GM19463 (cell line): ENCODE measurements at regions not wholly inside any gene's neighbourhood (a gene's known extent, or its start where the extent isn't known, plus 50 kb on each side); places are given as distances from the start of the nearest gene placed in this dataset.
"Not testable (repeated sequence)": the region's sequence is repeated elsewhere in the genome, so short reads cannot be mapped to it uniquely, and the experiment has no call there.

Experiments used
- ATAC-seq: cut with Tn5 transposase; IDR thresholded peaks from one replicate; pipeline ENCODE4 v1.9.1; 2021; ENCODE audit warnings: mild to moderate bottlenecking, moderate library complexity; ENCODE audit not compliant: unreplicated experiment

GRCh38 chr20:24418731-24419130, 50.7 kb upstream of the SYNDIG1 start:
- ATAC-seq, result no peak

DNA sequence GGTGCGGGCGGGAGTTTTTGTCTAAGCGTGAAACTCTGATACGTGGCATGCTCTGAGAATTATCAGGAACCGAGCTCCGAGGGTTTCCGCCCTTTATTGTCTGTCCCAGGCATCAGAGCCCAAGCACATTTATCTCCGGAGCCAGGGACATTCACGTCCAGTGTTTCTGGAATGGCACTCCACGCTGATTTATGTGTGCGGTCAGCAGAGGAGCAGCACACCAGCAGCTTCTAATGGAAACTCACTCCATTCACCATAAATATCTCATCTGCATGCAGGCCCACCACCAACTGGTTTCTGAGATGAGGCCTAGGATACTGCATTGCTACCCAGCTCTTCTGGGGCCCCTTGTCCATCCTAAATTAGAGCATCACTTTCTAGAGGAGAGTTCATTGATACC, 51.9 kb upstream of the SYNDIG1 start:
- no peak for ATAC-seq

DNA sequence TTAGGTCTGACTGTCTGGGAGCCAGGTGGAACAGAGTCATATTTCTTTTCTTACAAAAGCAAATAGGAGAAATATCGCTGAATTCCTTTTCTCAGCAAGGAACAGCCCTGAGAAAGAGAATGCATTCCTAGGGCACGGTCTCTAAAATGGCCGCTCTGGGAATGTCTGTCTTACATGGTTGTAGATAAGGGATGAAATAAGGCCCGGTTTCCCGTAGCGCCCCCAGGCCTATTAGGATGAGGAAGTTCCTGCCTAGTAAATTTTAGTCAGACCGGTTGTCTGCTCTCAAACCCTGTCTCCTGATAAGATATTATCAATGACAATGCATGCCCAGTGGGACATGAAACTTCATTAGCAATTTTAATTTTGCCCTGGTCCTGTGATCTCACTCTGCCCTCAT, 54.0 kb upstream of the SYNDIG1 start:
- not testable (repeated sequence) for ATAC-seq

- no peak for ATAC-seq
Measured at GRCh38 chr20:24411834-24412216, 57.6 kb upstream of the SYNDIG1 start.

DNA sequence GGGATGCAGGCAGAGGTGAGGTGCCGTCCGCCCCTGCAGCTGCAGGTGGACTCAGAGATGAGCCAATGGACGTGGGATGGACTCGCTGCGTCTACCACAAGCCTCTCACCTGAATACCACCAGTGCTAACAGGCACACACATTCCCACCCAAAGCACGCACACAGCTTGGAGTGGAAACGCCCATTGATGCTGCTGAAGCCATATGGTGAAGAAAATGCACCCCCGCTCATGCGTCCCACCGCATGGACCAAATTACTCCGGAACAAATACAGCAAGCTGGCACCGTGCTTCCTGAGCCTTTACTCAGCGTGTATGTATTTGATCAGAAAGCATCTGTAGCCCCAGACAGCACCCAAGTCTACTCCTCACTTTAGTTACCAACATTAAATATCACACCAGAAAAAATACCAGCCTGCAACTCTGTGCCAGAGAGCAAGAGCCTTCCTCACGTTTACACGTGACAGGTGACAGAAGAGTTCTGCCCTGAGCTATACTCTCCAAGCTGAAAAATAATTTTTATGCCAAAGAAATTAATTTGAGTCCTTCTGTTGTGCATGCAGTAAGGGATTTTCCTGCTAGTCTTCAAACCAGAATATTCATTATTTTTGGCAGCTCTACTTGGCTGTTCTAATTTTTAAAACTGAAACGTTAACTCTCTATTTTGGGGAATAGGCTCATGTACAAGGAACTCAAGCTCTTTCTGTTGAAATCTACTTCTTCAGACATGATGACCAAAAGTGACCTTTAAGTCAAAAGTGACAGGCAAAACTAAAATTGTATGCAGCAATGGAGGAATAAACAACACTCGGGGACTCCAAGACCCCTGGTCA, 58.2 kb upstream of the SYNDIG1 start:
- ATAC-seq, result no peak

DNA sequence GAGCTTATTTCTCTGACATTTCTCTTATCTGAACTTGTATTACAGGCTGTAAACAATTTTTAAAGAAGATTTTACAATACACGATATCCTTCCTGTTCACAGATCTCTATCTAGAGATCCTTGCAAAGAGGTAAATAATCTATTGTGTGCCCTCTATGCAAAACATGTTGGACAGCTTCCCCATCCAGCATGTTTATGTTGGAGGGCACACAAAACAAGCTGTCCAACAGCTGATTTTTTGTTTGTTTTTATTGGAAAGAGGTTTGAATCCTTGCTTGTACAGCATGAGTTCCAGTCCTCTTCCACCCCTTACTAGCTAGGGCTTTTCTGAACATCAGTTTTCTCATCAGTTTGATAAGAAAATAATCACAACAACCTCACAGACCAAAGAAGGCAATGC, 62.3 kb upstream of the SYNDIG1 start:
- ATAC-seq, result no peak

DNA sequence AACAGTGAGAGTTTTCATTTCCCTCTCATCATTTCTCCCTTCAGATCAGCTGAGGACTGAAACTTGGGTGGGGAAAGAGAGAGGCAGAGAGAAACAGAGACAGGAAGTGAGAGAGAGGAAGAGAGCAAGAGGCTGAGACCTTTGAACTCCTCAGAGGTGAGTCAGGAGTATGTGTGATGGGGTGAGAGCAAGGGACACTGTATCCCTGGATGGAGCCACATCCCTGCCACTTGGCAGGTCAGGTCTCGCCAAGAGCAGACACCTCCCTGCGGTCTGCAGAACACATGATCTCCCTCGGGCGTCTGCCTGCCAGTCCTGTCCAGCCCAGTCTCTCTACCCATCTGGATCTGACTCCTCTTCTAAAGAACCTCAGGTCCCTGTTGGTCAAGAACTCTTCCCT, 62.7 kb upstream of the SYNDIG1 start:
- peak; percentile 86 for ATAC-seq

DNA sequence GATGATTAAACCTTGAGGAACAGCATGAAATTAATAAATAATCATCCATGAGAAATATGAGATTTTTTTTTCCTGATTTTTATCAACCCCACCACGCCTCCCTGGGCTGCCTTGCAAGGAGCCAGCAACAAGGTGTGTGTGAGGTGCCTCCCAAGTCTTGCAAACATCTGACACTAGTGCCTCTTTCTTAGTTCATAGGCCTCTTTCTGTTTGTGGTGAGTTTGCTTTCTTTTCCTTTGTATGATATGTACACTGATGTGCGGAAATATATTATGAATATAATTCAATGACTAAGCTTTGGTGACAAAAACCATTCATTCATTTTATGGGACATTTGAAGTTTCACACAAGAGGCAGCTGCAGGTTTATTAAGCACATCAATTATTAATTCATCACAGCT, 63.2 kb upstream of the SYNDIG1 start:
- ATAC-seq, result peak; percentile 27

DNA sequence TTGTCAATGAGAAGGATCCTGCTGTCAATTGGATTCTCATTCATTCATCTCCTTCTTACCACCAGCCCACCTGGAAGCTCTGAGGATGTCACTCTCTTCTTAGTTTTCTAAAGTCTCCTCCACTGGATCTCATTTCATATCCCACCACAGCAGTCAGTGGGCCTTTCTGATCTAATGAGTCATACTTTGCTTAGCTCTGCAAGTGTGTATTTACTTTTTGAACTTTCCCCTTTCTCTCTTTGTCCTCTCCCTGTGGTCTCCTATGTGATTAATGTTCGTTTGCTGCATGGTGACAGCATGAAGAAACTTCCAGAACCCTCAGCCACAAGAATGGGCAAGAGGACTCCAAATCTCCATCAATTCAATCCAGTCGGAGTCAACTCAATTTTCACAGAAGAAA, 63.6 kb upstream of the SYNDIG1 start:
- no peak for ATAC-seq

DNA sequence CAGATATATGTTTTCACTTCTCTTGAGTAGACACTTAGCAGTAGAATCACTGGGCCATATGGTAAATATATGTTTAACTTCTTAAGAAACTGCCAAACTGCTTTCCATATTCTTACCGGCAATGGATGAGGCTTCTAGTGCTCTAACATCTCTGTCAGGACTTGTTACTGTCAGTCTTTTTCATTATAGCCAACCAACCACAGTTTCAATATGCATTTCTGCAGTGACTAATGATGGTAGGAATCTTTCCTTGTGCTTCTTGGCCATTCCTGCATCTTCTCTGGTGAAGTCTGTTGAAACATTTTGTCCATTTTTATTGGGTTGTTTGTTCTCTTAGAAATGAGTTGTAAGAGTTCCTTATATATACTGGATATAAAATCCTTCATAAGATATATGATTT, 66.0 kb upstream of the SYNDIG1 start:
- ATAC-seq, result no peak

- no peak for ATAC-seq
Measured at GRCh38 chr20:24402188-24402587, 67.2 kb upstream of the SYNDIG1 start.

DNA sequence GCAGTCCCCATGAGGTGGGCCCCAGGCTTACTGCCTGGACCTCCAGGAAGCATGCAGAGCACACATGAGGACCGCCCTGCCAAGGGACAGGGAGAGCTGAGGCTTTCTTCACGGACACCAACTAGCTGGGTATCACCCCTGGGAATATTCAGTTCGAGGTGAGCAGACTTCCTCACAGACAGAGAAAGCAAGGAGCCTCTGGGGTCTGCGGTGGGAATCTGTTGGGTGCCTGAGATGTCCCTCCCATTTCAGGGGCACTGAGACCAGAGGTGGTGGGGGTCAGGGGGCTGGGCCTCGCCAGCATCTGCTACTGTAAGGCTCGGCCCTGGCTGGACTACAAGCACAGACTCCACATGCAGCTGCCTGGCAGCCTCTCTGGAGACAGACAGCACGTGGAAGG, 74.3 kb upstream of the SYNDIG1 start:
- ATAC-seq, result no peak

- no peak for ATAC-seq
Measured at GRCh38 chr20:24393903-24394302, 75.5 kb upstream of the SYNDIG1 start.

DNA sequence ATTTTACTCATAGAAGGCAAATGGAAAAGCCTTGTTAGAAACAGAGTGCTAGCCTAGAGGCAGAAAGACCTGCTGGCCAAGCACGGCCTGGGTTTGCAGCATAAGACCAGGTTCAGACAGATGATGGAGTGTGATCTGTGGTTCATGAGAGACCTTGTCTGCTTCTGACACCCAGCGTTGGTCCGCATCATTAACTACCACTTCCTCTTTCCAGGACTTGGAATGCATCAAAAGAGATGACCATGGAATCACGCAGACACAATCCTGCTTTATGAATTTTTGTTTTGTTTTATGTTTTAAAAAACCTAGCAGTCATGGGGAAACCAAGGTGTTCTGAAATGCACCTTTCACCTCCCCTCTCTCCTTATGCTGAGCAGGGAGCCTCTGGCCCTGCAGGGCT, 76.8 kb upstream of the SYNDIG1 start:
- no peak for ATAC-seq

GRCh38 chr20:24389686-24390085, 79.7 kb upstream of the SYNDIG1 start:
- no peak for ATAC-seq

GRCh38 chr20:24388828-24389380, 80.5 kb upstream of the SYNDIG1 start:
- no peak for ATAC-seq

DNA sequence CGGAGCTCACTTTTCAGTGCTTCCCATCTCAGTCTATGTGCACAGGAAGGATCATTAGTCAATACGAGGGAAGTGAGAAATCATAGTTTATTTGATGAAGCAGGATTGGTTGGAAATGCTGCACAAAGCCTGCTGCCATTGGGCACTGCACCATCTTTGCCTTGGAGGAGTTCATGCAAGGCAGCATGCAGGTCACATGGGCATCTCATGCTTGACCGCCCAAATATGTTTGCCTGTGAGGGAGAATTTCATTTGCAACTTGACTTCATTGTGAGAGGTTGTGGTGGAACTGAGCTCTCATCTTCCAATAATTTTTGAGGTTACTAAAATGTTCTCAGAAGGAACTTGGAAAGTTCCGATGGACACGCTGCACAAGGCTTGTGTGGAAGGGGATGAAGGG, 83.9 kb upstream of the SYNDIG1 start:
- no peak for ATAC-seq

DNA sequence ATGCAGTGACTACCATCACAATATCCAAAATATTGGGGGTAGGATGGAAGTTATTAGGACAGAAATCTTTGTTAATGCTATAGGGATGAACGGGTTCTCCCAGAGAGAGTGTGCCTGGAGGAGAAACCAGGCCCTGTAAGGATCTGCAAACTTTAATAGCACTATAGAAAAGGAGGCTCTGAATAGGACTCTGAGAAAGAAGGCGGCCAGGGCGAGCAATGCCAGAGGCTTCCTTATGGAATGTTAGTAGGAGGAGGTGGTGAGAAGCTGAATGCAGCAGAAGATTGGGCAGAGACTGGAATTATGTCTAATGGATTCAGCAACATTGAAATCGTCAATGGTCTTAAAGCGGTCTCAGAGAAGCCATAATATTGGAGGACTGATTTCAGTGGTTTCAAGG, 84.6 kb upstream of the SYNDIG1 start:
- no peak for ATAC-seq

- no peak for ATAC-seq
Measured at GRCh38 chr20:24382743-24383142, 86.7 kb upstream of the SYNDIG1 start.

GRCh38 chr20:24382331-24382730, 87.1 kb upstream of the SYNDIG1 start:
- ATAC-seq, result no peak

- no peak for ATAC-seq
Measured at GRCh38 chr20:24381886-24382285, 87.5 kb upstream of the SYNDIG1 start.

- no peak for ATAC-seq
Measured at GRCh38 chr20:24379484-24379927, 89.9 kb upstream of the SYNDIG1 start.
